ENCODE measurements at regions not wholly inside any gene's neighbourhood (a gene's known extent, or its start where the extent isn't known, plus 50 kb on each side); places are given as distances from the start of the nearest gene placed in this dataset.
"Not testable (repeated sequence)": the region's sequence is repeated elsewhere in the genome, so short reads cannot be mapped to it uniquely, and the experiment has no call there.

DNA sequence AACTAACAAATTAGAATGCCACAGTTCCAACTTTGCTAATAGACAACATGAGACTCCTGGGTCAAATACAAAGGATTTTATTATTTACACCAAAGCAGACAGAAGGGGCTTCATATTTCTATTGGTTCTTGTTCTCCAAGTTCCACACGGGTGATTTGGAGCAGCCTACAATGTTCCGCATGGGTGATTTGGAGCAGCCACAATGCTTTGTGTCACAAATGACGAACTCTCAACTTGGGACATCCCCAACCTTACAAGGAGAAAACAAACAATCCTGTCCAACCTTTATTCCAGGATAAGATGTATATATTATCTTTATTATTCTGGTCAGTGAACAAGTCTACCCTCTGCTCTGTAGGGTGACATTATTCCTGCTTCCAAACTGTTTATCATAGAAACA lies 694.3 kb upstream of the MGAT4C start:
- no peak for DNase-seq

DNA sequence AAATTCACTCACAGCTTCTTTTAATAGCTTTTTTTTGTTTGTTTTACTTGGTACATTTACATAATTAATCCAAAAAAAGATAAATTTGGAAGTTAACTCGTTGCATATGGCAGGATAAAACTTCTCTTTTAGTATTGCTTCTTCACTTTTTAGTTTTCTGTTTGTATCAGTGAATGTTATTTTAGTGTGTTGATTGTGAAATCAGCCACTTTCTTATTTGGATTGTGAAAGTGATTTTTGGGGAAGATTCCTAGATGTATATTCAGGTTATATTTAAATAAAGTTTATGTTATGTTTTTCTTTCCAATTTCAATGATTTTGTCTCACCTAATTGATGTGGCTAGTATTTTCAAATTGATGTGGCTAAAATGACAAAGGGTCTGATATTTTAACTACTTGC lies 693.9 kb upstream of the MGAT4C start:
- no peak for DNase-seq

DNA sequence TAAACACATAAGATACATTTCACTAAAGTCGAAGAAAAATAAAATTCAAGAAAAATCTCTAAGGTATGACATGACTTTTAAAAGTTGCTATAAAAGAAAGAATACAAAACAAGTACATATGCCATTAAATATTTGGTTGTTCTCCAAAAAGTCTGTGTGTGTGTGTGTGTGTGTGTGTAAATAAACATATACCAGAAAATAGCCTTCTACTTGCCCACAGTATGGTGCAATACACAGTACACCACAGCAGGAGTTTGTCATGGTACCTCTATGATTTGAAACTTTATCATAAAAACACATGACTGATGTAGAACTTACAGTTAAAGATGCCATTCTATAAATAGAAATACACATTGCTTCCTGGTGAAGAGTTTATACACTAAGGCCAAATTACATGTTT lies 692.7 kb upstream of the MGAT4C start:
- DNase-seq, result no peak

DNA sequence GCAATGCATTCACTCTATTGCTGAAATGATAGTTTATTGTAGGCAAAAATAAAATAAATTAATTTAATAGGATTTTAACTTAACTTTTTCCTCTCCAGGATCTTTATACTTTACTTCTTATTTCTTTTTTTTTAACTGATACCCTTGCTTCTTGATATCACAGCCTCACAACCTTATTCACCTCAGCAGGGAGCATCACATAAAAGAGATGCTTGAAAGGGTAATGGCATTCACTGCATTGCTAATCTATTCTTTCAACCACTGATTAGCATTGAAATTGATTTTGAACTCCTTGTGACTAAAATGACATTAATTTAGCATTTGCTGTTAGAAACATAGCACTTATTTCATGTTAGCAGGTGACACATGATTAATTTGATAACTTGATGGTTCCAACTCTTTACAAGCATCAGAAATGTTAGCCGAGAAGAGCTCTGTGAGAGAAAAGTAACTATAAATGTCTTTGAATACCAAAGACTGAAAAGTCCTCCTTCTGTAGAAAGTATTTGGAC lies 689.5 kb upstream of the MGAT4C start:
- no peak for DNase-seq

DNA sequence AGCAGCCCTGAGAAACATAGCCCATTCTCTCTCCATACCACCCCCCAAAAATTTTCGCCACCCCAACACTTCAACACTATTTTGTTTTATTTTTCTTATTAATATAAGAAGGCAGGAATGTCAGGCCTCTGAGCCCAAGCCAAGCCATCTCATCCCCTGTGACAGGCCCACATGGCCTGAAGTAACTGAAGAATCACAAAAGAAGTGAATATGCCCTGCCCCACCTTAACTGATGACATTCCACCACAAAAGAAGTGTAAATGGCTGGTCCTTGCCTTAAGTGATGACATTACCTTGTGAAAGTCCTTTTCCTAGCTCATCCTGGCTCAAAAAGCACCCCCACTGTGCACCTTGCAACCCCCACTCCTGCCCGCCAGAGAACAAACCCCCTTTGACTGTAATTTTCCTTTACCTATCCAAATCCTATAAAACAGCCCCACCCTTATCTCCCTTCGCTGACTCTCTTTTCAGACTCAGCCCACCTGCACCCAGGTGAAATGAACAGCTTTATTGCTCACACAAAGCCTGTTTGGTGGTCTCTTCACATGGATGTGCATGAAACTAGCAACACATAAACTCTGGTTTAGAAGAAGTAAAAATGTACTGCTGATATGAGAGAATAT lies 688.1 kb upstream of the MGAT4C start:
- not testable (repeated sequence) for DNase-seq

- no peak for DNase-seq
Measured at GRCh38 chr12:86931714-86932113, 675.5 kb upstream of the MGAT4C start.

DNA sequence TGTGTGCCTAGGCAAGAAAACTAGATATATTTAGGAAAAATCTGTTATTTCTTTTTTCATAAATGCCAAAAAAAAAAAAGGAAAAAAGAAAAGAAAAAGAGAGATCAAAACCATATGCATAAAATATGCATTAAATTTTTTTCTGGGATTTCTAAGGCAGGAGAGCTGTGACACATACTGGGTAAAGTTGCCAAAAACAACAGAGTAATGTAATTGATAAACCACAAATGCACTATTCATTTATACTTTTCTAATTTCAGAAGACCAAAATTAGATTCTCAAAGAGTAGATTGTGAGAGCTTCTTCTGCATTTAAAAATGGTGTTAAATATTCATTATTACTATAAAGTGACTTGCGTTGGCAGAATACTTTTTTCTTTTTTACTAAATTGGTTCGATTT lies 673.8 kb upstream of the MGAT4C start:
- peak in 1 of 3 donors; percentile 6 for DNase-seq

DNA sequence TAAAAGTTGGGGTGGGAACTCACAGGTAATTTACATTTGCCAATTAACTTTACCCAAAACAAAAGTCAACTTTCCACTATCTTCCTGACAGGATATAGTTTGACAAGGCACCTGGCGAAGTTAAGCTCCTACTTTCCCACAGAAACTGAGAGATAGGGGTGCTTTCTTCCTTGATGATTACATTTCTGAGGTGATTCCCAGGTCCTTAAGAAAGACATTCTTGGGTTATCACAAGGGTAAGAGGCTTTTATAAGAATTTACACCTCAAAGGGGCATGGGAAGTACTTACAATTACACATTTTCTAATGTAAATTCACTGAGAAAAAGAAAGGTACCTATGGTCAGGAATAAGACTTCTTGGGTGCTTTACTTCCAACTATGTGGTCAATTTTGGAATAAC lies 660.9 kb upstream of the MGAT4C start:
- no peak for DNase-seq

DNA sequence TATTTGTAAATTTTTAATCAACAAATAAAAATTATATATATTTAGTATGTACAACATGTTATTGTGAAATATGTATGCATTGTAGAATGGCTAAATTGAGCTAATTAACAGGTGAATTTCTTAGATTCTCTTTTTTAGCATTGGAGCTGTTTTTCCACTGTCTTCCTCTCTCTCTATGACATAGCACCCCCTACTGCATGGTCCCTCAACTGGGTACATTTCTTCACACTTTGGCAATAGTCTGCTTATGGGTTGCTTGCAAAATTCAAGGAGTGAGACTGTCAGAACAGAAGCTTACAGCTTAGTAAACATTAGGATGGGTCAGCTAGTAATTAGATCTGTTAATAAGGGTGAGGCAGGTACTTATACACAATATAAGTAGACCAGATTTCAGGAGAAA lies 658.5 kb upstream of the MGAT4C start:
- DNase-seq, result peak; percentile 2 to 28 (median 6)

DNA sequence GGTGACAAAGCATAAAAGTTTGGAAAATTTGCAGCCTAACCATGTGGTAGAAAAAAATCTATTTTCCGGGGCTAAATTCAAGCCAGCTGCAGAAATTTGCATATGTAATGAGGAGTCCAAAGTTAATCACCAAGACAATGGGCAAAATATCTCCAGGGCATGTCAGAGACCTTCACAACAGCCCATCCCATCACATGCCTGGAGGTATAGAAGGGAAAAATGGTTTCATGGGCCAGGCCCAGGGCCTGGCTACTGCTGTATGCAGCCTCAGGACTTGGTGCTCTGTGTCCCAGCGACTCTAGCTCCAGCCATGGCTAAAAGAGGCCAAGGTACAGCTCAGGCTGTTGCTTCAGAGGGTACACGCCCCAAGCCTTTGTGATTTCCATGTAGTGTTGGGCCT lies 655.8 kb upstream of the MGAT4C start:
- DNase-seq, result no peak

GRCh38 chr12:86903159-86903558 lies 647.0 kb upstream of the MGAT4C start:
- peak in 1 of 3 donors; percentile 1 for DNase-seq

GRCh38 chr12:86860776-86861175 lies 604.6 kb upstream of the MGAT4C start:
- DNase-seq, result no peak

- DNase-seq, result no peak
Measured at GRCh38 chr12:86852451-86852850, 596.3 kb upstream of the MGAT4C start.

GRCh38 chr12:86838711-86839110 lies 582.5 kb upstream of the MGAT4C start:
- DNase-seq, result peak; percentile 22 to 79 (median 55)

DNA sequence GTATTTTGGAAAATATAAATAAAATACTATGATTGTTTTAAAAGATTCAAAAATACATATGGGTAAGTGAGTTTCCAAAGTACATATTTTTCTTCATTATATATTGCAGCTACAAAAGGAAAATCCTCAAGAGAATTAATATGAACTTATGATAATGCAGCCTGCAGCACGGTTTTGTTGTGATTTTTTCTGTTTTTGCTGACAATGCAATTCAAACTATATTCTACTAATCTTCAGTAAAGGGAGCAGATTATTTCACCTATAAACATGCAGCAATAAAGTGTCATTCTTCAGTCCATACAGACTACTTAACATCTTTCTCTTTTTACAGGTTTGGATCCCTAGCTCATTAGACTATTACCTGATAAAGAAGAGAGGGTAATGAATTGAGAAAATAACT lies 582.1 kb upstream of the MGAT4C start:
- no peak for DNase-seq

- peak in 1 of 3 donors; percentile 29 for DNase-seq
Measured at GRCh38 chr12:86837246-86837645, 581.1 kb upstream of the MGAT4C start.

DNA sequence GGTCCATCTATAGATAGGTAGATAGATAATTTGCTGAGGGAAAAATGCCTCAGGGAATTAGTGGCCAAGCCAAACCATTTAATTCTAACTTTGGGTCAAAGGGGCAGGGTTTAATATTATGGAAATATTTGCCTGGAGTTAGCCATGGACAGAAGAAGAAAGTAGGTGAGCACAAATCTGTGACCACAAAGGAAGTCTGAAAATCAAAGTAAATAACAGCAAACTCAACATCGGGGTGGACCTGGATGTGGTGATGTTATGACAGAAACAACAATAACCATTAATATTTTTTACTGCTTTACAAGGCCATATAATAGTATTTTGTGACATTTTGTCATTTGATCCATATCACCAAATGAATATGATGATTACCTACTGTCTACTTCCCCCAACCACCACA lies 578.0 kb upstream of the MGAT4C start:
- no peak for DNase-seq

GRCh38 chr12:86827409-86827808 lies 571.2 kb upstream of the MGAT4C start:
- DNase-seq, result no peak

GRCh38 chr12:86826051-86826450 lies 569.9 kb upstream of the MGAT4C start:
- no peak for DNase-seq

- DNase-seq, result no peak
Measured at GRCh38 chr12:86801439-86801838, 545.2 kb upstream of the MGAT4C start.

GRCh38 chr12:86799616-86800015 lies 543.4 kb upstream of the MGAT4C start:
- no peak for DNase-seq

- DNase-seq, result no peak
Measured at GRCh38 chr12:86796550-86796949, 540.4 kb upstream of the MGAT4C start.

- DNase-seq, result peak in 1 of 3 donors; percentile 13
Measured at GRCh38 chr12:86788661-86789060, 532.5 kb upstream of the MGAT4C start.

DNA sequence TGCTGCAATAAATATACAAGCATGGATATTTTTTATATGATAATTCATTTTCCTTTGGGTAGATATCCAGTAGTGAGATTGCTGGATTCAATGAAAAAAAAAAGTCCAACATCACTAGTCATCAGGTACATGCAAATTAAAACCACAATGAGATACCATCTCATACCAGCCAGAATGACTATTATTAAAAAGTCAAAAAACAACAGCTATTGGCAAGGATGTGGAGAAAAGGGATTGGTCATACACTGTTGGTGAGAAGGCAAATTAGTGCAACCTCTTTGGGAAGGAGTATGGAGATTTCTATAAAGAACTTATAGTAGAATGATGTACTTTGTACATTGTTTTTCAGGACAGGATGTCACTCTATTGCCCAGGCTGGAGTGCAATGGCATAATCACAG lies 531.2 kb upstream of the MGAT4C start:
- no peak for DNase-seq
